Trophoblast cell (in vitro differentiated cells and primary cell): ENCODE measurements at regions not wholly inside any gene's neighbourhood (a gene's known extent, or its start where the extent isn't known, plus 50 kb on each side); places are given as distances from the start of the nearest gene placed in this dataset.
A peak's percentile ranks its signal among the peaks of the same experiment; 100 is the strongest.

ENCODE experiments used
- DNase-seq, 2 donors: peaks; one replicate each; pipeline ENCODE4 v3.0.0-alpha.2; 2016
- H2AFZ ChIP-seq: 2 replicates; pipeline ENCODE4 v1.6.1; 2013; ENCODE audit warnings: low read length, moderate library complexity, mild to moderate bottlenecking; ENCODE audit not compliant: insufficient read depth, poor library complexity
- H2AK5ac ChIP-seq: 2 replicates; pipeline ENCODE4 v1.6.1; 2013; ENCODE audit warnings: mild to moderate bottlenecking, low read length
- H2BK120ac ChIP-seq: 2 replicates; pipeline ENCODE4 v1.6.1; 2013; ENCODE audit warnings: low read length, mild to moderate bottlenecking, moderate library complexity; ENCODE audit not compliant: insufficient read depth, poor library complexity
- H2BK12ac ChIP-seq: 2 replicates; pipeline ENCODE4 v1.6.1; 2013; ENCODE audit warnings: mild to moderate bottlenecking, low read length, moderate library complexity
- H2BK5ac ChIP-seq: 2 replicates; pipeline ENCODE4 v1.6.1; 2013; ENCODE audit warnings: low read length, low read depth, moderate library complexity, mild to moderate bottlenecking; ENCODE audit not compliant: poor library complexity
- H3K14ac ChIP-seq: 2 replicates; pipeline ENCODE4 v1.6.1; 2013; ENCODE audit warnings: mild to moderate bottlenecking, low read length
- H3K18ac ChIP-seq: 2 replicates; pipeline ENCODE4 v1.6.1; 2013; ENCODE audit warnings: mild to moderate bottlenecking, low read length
- H3K23ac ChIP-seq: 2 replicates; pipeline ENCODE4 v1.6.1; 2013; ENCODE audit warnings: low read length
- H3K27ac ChIP-seq: 2 replicates; pipeline ENCODE4 v1.5.1; 2013; ENCODE audit warnings: low read depth, mild to moderate bottlenecking, inconsistent platforms, low read length, moderate library complexity
- H3K27me3 ChIP-seq: 2 replicates; pipeline ENCODE4 v1.6.1; 2013; ENCODE audit warnings: inconsistent platforms, mild to moderate bottlenecking, low read length, moderate library complexity; ENCODE audit not compliant: insufficient read depth
- H3K36me3 ChIP-seq, 2 experiments: 1 replicate in 1 of 2; 2 replicates in 1 of 2; pipeline ENCODE4 v1.6.1; 2013; ENCODE audit warnings: low read length in 2 of 2, mild to moderate bottlenecking in 2 of 2, moderate library complexity in 1 of 2; ENCODE audit not compliant: insufficient read depth in 2 of 2, control insufficient read depth in 1 of 2
- H3K4ac ChIP-seq: 2 replicates; pipeline ENCODE4 v1.6.1; 2013; ENCODE audit warnings: low read depth, mild to moderate bottlenecking, low read length, moderate library complexity
- H3K4me1 ChIP-seq, 2 experiments: 1 replicate in 1 of 2; 2 replicates in 1 of 2; pipeline ENCODE4 v1.6.1; 2013; ENCODE audit warnings: low read length in 2 of 2, mild to moderate bottlenecking in 2 of 2, moderate library complexity in 1 of 2; ENCODE audit not compliant: insufficient read depth in 2 of 2, control insufficient read depth in 1 of 2
- H3K4me2 ChIP-seq: 2 replicates; pipeline ENCODE4 v1.6.1; 2013; ENCODE audit warnings: inconsistent platforms, mild to moderate bottlenecking, low read length, moderate library complexity
- H3K4me3 ChIP-seq: 2 replicates; pipeline ENCODE4 v1.5.1; 2013; ENCODE audit warnings: mild to moderate bottlenecking, low read depth, low read length, inconsistent platforms
- H3K79me1 ChIP-seq: one replicate; pipeline ENCODE4 v1.6.1; 2013; ENCODE audit warnings: low read length
- H3K79me2 ChIP-seq: 2 replicates; pipeline ENCODE4 v1.6.1; 2013; ENCODE audit warnings: low read length, mild to moderate bottlenecking; ENCODE audit not compliant: control insufficient read depth, insufficient read depth, poor library complexity
- H3K9ac ChIP-seq: 2 replicates; pipeline ENCODE4 v1.6.1; 2013; ENCODE audit warnings: mild to moderate bottlenecking, low read length
- H3K9me3 ChIP-seq: 2 replicates; pipeline ENCODE4 v1.6.1; 2013; ENCODE audit warnings: low read depth, mild to moderate bottlenecking, control low read depth, inconsistent platforms, low read length; ENCODE audit not compliant: insufficient read depth
- H4K12ac ChIP-seq: 2 replicates; pipeline ENCODE4 v1.6.1; 2013; ENCODE audit warnings: low read depth, mild to moderate bottlenecking, low read length, moderate library complexity
- H4K8ac ChIP-seq: 2 replicates; pipeline ENCODE4 v1.6.1; 2013; ENCODE audit warnings: low read depth, mild to moderate bottlenecking, low read length, moderate library complexity
- H4K91ac ChIP-seq: one replicate; pipeline ENCODE4 v1.6.1; 2013; ENCODE audit warnings: low read depth, mild to moderate bottlenecking, low read length, moderate library complexity
- WGBS: extraction: QIAGEN DNeasy Blood & Tissue Kit; methylation state at CpG from one replicate; pipeline ENCODE4 v1.1.7; 2013; ENCODE audit warnings: missing lambda C conversion rate; ENCODE audit not compliant: insufficient read length, insufficient coverage; ENCODE audit errors: extremely low coverage; 5-methylcytosine and 5-hydroxymethylcytosine counted together

- Histone ChIP-seq H3K27me3 (no peaks in the 10 kb centered on the region), H4K12ac (no peak overlapping the region), H2AFZ (no peak overlapping the region), H3K9me3 (peaks cover 1% of the 10 kb centered on the region), H2BK120ac (no peak overlapping the region), H3K23ac (no peak overlapping the region), H3K79me2 (no peaks in the 10 kb centered on the region), H4K91ac (no peak overlapping the region), H3K79me1 (no peaks in the 10 kb centered on the region), H3K4ac (no peak overlapping the region), H3K14ac (no peak overlapping the region), H4K8ac (no peak overlapping the region), H3K36me3 (no peaks in the 10 kb centered on the region), H3K4me2 (no peak overlapping the region), H2BK5ac (no peak overlapping the region), H3K9ac (no peak overlapping the region), H2AK5ac (no peak overlapping the region), H2BK12ac (no peak overlapping the region), H3K18ac (no peak overlapping the region), H3K4me1 (peaks cover 0 to 2% of the 10 kb centered on the region in 2 experiments), H3K4me3 (no peak overlapping the region), H3K27ac (no peak overlapping the region)
- no peak for DNase-seq
- WGBS = no CpG with 5 or more reads among the region's 3 CpGs
These were observed 165.2 kb upstream of the PODXL start for GRCh38 chr7:131721660-131722059.

- Histone ChIP-seq H3K18ac (no peak overlapping the region), H3K23ac (no peak overlapping the region), H2BK120ac (no peak overlapping the region), H3K4me2 (no peak overlapping the region), H2BK12ac (no peak overlapping the region), H3K14ac (no peak overlapping the region), H2AFZ (no peak overlapping the region), H3K4ac (no peak overlapping the region), H4K8ac (no peak overlapping the region), H2AK5ac (no peak overlapping the region), H3K79me1 (no peaks in the 10 kb centered on the region), H3K9me3 (no peaks in the 10 kb centered on the region), H3K9ac (peak overlapping the region; percentile 15), H3K4me3 (no peak overlapping the region), H4K91ac (no peak overlapping the region), H3K79me2 (no peaks in the 10 kb centered on the region), H4K12ac (no peak overlapping the region), H2BK5ac (no peak overlapping the region), H3K4me1 (peaks cover 0 to 2% of the 10 kb centered on the region in 2 experiments), H3K27me3 (no peaks in the 10 kb centered on the region), H3K27ac (no peak overlapping the region), H3K36me3 (no peaks in the 10 kb centered on the region)
- WGBS = no CpG with 5 or more reads among the region's 2 CpGs
- no peak for DNase-seq
These were observed 164.3 kb upstream of the PODXL start for GRCh38 chr7:131720703-131721102.

GRCh38 chr7:131717181-131717580 lies 160.8 kb upstream of the PODXL start:
- no peak overlapping the region for H2BK120ac ChIP-seq
- no peaks in the 10 kb centered on the region for H3K4me1 ChIP-seq
- no peaks in the 10 kb centered on the region for H3K79me1 ChIP-seq
- no peaks in the 10 kb centered on the region for H3K79me2 ChIP-seq
- no peak overlapping the region for H3K4me3 ChIP-seq
- no peak overlapping the region for H2AK5ac ChIP-seq
- WGBS = no CpG with 5 or more reads among the region's 3 CpGs
- H3K23ac ChIP-seq = no peak overlapping the region
- H4K91ac ChIP-seq = no peak overlapping the region
- no peak overlapping the region for H4K8ac ChIP-seq
- H3K9me3 ChIP-seq = no peaks in the 10 kb centered on the region
- H3K9ac ChIP-seq = no peak overlapping the region
- H3K14ac ChIP-seq = no peak overlapping the region
- no peaks in the 10 kb centered on the region for H3K27me3 ChIP-seq
- no peak overlapping the region for H3K18ac ChIP-seq
- H4K12ac ChIP-seq = no peak overlapping the region
- no peak overlapping the region for H3K4ac ChIP-seq
- H3K27ac ChIP-seq = no peak overlapping the region
- no peak overlapping the region for H3K4me2 ChIP-seq
- H2BK5ac ChIP-seq = no peak overlapping the region
- H2AFZ ChIP-seq = no peak overlapping the region
- H2BK12ac ChIP-seq = no peak overlapping the region
- H3K36me3 ChIP-seq = no peaks in the 10 kb centered on the region
- DNase-seq = no peak

- Histone ChIP-seq H4K8ac (no peak overlapping the region), H3K23ac (no peak overlapping the region), H3K79me2 (no peaks in the 10 kb centered on the region), H4K91ac (no peak overlapping the region), H3K9ac (no peak overlapping the region), H3K4me2 (no peak overlapping the region), H3K9me3 (no peaks in the 10 kb centered on the region), H2AFZ (no peak overlapping the region), H3K4ac (no peak overlapping the region), H3K14ac (no peak overlapping the region), H2BK12ac (no peak overlapping the region), H4K12ac (no peak overlapping the region), H3K27me3 (no peaks in the 10 kb centered on the region), H2AK5ac (no peak overlapping the region), H3K79me1 (no peaks in the 10 kb centered on the region), H3K4me3 (no peak overlapping the region), H3K4me1 (no peaks in the 10 kb centered on the region), H3K18ac (no peak overlapping the region), H3K36me3 (no peaks in the 10 kb centered on the region), H2BK120ac (no peak overlapping the region), H3K27ac (no peak overlapping the region), H2BK5ac (no peak overlapping the region)
- DNase-seq = no peak
- WGBS = no CpG with 5 or more reads among the region's 1 CpG
These were observed 142.9 kb upstream of the PODXL start for GRCh38 chr7:131699323-131699722.
